GM12878 (cell line): ENCODE measurements at regions not wholly inside any gene's neighbourhood (a gene's known extent, or its start where the extent isn't known, plus 50 kb on each side); places are given as distances from the start of the nearest gene placed in this dataset.

Source experiments
- ATAC-seq: fragments of 200-7000 bp; cut with Tn5 transposase; 3 replicates; pipeline ENCODE4 v1.9.1; 2020; ENCODE audit warnings: mild to moderate bottlenecking, moderate library complexity
- BruUV-seq: library from RNA; stranded (reverse); fragments of 400-500 nt; replicated peaks from 2 replicates; lab custom pipeline; 2021; lab: Mats Ljungman, UMichigan
- CTCF ChIA-PET: fragments of 300-600 bp; sonication (Branson Sonifier 250); formaldehyde crosslinking; extraction: SDS; loops from one replicate; lab custom pipeline; 2021; ENCODE audit warnings: inconsistent platforms; lab: Yijun Ruan, JAX
- POLR2A ChIA-PET: fragments of 350-600 bp; formaldehyde crosslinking; extraction: SDS; loops from one replicate; lab custom pipeline; 2021; ENCODE audit warnings: inconsistent platforms; lab: Charles Lee
- RAD21 ChIA-PET: fragments of 300-600 bp; sonication (Branson Sonifier 250); formaldehyde crosslinking; loops from one replicate; lab custom pipeline; 2023; ENCODE audit warnings: antibody characterized with exemption; ENCODE audit not compliant: unreplicated experiment; lab: Charles Lee
- SMC1A ChIA-PET: fragments of 300-600 bp; sonication (Branson Sonifier 250); formaldehyde crosslinking; loops from one replicate; lab custom pipeline; 2023; ENCODE audit not compliant: unreplicated experiment, uncharacterized antibody; lab: Charles Lee
- DNase-seq: peaks from one replicate; pipeline ENCODE4 v3.0.0-alpha.2; 2011; ENCODE audit warnings: low read depth, low spot score
- FAIRE-seq: peaks from 3 replicates; lab custom pipeline; 2011; peaks lifted over from hg19 to GRCh38; lab: Jason Lieb, UNC
- H2AFZ ChIP-seq: 2 replicates; pipeline ENCODE4 v1.6.0; 2011; ENCODE audit warnings: low read depth, low read length, control low read depth; ENCODE audit not compliant: control insufficient read depth
- H3K27ac ChIP-seq: 2 replicates; pipeline ENCODE4 v1.5.1; 2011; ENCODE audit warnings: control low read depth; ENCODE audit not compliant: control insufficient read depth, insufficient read depth
- H3K27me3 ChIP-seq, 2 experiments: replicated peaks in 1 of 2; 2 replicates each; pipeline versions ENCODE4 v1.6.0 to v1.6.1; 2011; ENCODE audit warnings: low read length in 1 of 2; ENCODE audit not compliant: control insufficient read depth in 2 of 2, insufficient read depth in 2 of 2
- H3K36me3 ChIP-seq, 2 experiments: 2 replicates each; pipeline ENCODE4 v1.5.1; 2011; ENCODE audit warnings: low read length in 1 of 2; ENCODE audit not compliant: control insufficient read depth in 2 of 2, insufficient read depth in 2 of 2
- H3K4me1 ChIP-seq: 2 replicates; pipeline ENCODE4 v1.6.1; 2011; ENCODE audit warnings: mild to moderate bottlenecking, low read length, moderate library complexity, mixed read lengths; ENCODE audit not compliant: control insufficient read depth, insufficient read depth
- H3K4me2 ChIP-seq: 2 replicates; pipeline ENCODE4 v1.6.0; 2011; ENCODE audit warnings: control low read depth; ENCODE audit not compliant: control insufficient read depth, insufficient read depth
- H3K4me3 ChIP-seq: fragments of 200-600 bp; sonication (generic); 2 replicates; pipeline ENCODE4 v1.5.1; 2016
- H3K79me2 ChIP-seq: 2 replicates; pipeline ENCODE4 v1.6.0; 2011; ENCODE audit warnings: low read length; ENCODE audit not compliant: control insufficient read depth, insufficient read depth
- H3K9ac ChIP-seq: 2 replicates; pipeline ENCODE4 v1.8.0; 2011; ENCODE audit warnings: low read length, control low read depth, mixed read lengths; ENCODE audit not compliant: control insufficient read depth, insufficient read depth
- H3K9me3 ChIP-seq: replicated peaks from 3 replicates; pipeline ENCODE4 v1.5.1; 2011; ENCODE audit warnings: mild to moderate bottlenecking, low read length; ENCODE audit not compliant: control insufficient read depth, insufficient read depth
- H4K20me1 ChIP-seq: 2 replicates; pipeline ENCODE4 v1.6.0; 2011; ENCODE audit not compliant: control insufficient read depth, insufficient read depth
- BCL11A ChIP-seq: IDR thresholded peaks from 2 replicates; pipeline ENCODE4 v1.6.1; 2011; ENCODE audit warnings: low read depth, low read length
- CEBPB ChIP-seq, 2 experiments: fragments of 150-350 bp in 1 of 2; IDR thresholded peaks; 2 replicates each; pipeline ENCODE4 v1.6.1; 2012 to 2014; ENCODE audit warnings: low read depth in 2 of 2, low read length in 2 of 2, borderline replicate concordance in 1 of 2, inconsistent platforms in 1 of 2
- CREB1 ChIP-seq: IDR thresholded peaks from 2 replicates; pipeline ENCODE4 v1.6.1; 2012; ENCODE audit warnings: low read depth, mild to moderate bottlenecking, inconsistent platforms
- EP300 ChIP-seq, 2 experiments: fragments of 150-350 bp in 1 of 2; IDR thresholded peaks; 2 replicates each; pipeline ENCODE4 v1.6.1; 2011 to 2012; ENCODE audit warnings: low read depth in 2 of 2, low read length in 2 of 2, borderline replicate concordance in 1 of 2, improper control_type of control experiment in 1 of 2, inconsistent platforms in 1 of 2; ENCODE audit not compliant: control insufficient read depth in 1 of 2
- HCFC1 ChIP-seq: fragments of 150-350 bp; IDR thresholded peaks from 2 replicates; pipeline ENCODE4 v1.6.1; 2014; ENCODE audit warnings: low read length
- IKZF1 ChIP-seq: fragments of 450-650 bp; conservative IDR thresholded peaks from 2 replicates; pipeline ENCODE4 v1.6.1; 2017; ENCODE audit warnings: antibody characterized with exemption, mild to moderate bottlenecking
- MXI1 ChIP-seq: fragments of 150-350 bp; IDR thresholded peaks from 2 replicates; pipeline ENCODE4 v1.6.1; 2011; ENCODE audit warnings: low read depth, mild to moderate bottlenecking, inconsistent platforms, low read length, improper control_type of control experiment
- MYB ChIP-seq: fragments of 150-350 bp; IDR thresholded peaks from 2 replicates; pipeline ENCODE4 v1.6.1; 2014; ENCODE audit warnings: mild to moderate bottlenecking, low read depth, low read length, borderline replicate concordance
- MYC ChIP-seq: IDR thresholded peaks from 2 replicates; pipeline ENCODE4 v1.6.1; 2011; ENCODE audit warnings: mild to moderate bottlenecking, low read length, moderate library complexity, inconsistent platforms; ENCODE audit not compliant: insufficient read depth, insufficient replicate concordance, insufficient read length, severe bottlenecking
- NFIC ChIP-seq: IDR thresholded peaks from 2 replicates; pipeline ENCODE4 v1.6.1; 2012; ENCODE audit warnings: low read depth, mild to moderate bottlenecking, inconsistent platforms, low read length, moderate library complexity
- NFYB ChIP-seq: IDR thresholded peaks from 2 replicates; pipeline ENCODE4 v1.6.1; 2011; ENCODE audit warnings: low read depth, mild to moderate bottlenecking, low read length, improper control_type of control experiment, moderate library complexity; ENCODE audit not compliant: insufficient read depth
- RCOR1 ChIP-seq: conservative IDR thresholded peaks from 2 replicates; pipeline ENCODE4 v1.6.1; 2012; ENCODE audit warnings: low read depth, low read length, improper control_type of control experiment
- RFX5 ChIP-seq: IDR thresholded peaks from 2 replicates; pipeline ENCODE4 v1.6.1; 2011; ENCODE audit warnings: low read depth, low read length, improper control_type of control experiment
- SP1 ChIP-seq: IDR thresholded peaks from one replicate; pipeline ENCODE4 v1.6.1; 2011; ENCODE audit warnings: low read depth, low read length
- STAT1 ChIP-seq: fragments of 450-650 bp; conservative IDR thresholded peaks from 2 replicates; pipeline ENCODE4 v1.6.1; 2014; ENCODE audit warnings: antibody characterized with exemption, mild to moderate bottlenecking
- SUZ12 ChIP-seq: fragments of 200-600 bp; sonication (generic); IDR thresholded peaks from one replicate; pipeline ENCODE4 v1.6.1; 2018; ENCODE audit warnings: antibody characterized with exemption, mild to moderate bottlenecking; ENCODE audit not compliant: unreplicated experiment
- YBX1 ChIP-seq: fragments of 450-650 bp; IDR thresholded peaks from 2 replicates; pipeline ENCODE4 v1.6.1; 2016; ENCODE audit warnings: antibody characterized with exemption
- WGBS: methylation state at CpG from one replicate; pipeline ENCODE4 v1.1.6; 2016; ENCODE audit warnings: low lambda C conversion rate; ENCODE audit not compliant: insufficient replicate concordance, insufficient coverage; ENCODE audit errors: missing lambda C conversion rate; 5-methylcytosine and 5-hydroxymethylcytosine counted together
- in situ Hi-C: fragments of 300-500 bp; cut with MboI; formaldehyde crosslinking; loops from 9 replicates; pipeline ENCODE4 v1.14.3; 2018; ENCODE audit warnings: mixed read lengths
- intact Hi-C: fragments of 100-400 bp; cut with micrococcal nuclease; formaldehyde crosslinking; loops from one replicate; pipeline ENCODE4 v1.14.2; 2022; ENCODE audit not compliant: unreplicated experiment

- ChIA-PET SMC1A (no interaction called here), CTCF (no interaction called here), RAD21 (no interaction called here)
- no peak for ATAC-seq
- Histone ChIP-seq H4K20me1 (no peaks in the 10 kb centered on the region), H3K4me3 (no peak overlapping the region), H3K27me3 (no peaks in the 10 kb centered on the region), H3K79me2 (no peaks in the 10 kb centered on the region), H3K27ac (no peak overlapping the region), H2AFZ (no peak overlapping the region), H3K4me2 (no peak overlapping the region), H3K9me3 (no peaks in the 10 kb centered on the region)
- FAIRE-seq = no peak
- in situ Hi-C loops = no loop called here
- intact Hi-C loops = no loop called here
- no TSS peak for BruUV-seq
- WGBS = 67% methylated on average over 3 of the region's 3 CpGs
- no peak for DNase-seq
- no peak for TF ChIP-seq NFIC
- no peak for TF ChIP-seq NFYB
- TF ChIP-seq YBX1 = no peak
- TF ChIP-seq SUZ12 = no peak
- TF ChIP-seq RCOR1 = no peak
- TF ChIP-seq STAT1 = no peak
- TF ChIP-seq CREB1 = no peak
- no peak for TF ChIP-seq RFX5
- no peak for TF ChIP-seq MXI1
- no peak for TF ChIP-seq MYC
- no peak for TF ChIP-seq CEBPB (IDR thresholded peaks at IDR 0.05; ENCODE audit: borderline replicate concordance in 1 of 2, low read depth in 2 of 2, low read length in 2 of 2)
- no peak for TF ChIP-seq IKZF1
- no peak for TF ChIP-seq SP1
- no peak for TF ChIP-seq MYB
- no peak for TF ChIP-seq BCL11A
- no peak for TF ChIP-seq HCFC1
- TF ChIP-seq EP300 (IDR thresholded peaks at IDR 0.05; ENCODE audit: borderline replicate concordance in 1 of 2, control insufficient read depth in 1 of 2, low read depth in 2 of 2, low read length in 2 of 2) = no peak
- TF ChIP-seq, all 136 proteins: peak for 0
- no peaks in the 10 kb centered on the region for H3K4me1 ChIP-seq
- POLR2A ChIA-PET = no interaction called here
- no peak overlapping the region for H3K9ac ChIP-seq
- H3K36me3 ChIP-seq = no peaks in the 10 kb centered on the region
These were observed 387.1 kb downstream of the RND3 start for GRCh38 chr2:150100336-150100735.
